Mesendoderm (in vitro differentiated cells): ENCODE measurements at regions not wholly inside any gene's neighbourhood (a gene's known extent, or its start where the extent isn't known, plus 50 kb on each side); places are given as distances from the start of the nearest gene placed in this dataset.

Experiments
- DNase-seq: peaks from one replicate; pipeline ENCODE4 v3.0.0; 2013
- H2AK5ac ChIP-seq: 2 replicates; pipeline ENCODE4 v1.6.1; 2013; ENCODE audit warnings: low read length, inconsistent platforms
- H2BK120ac ChIP-seq: 2 replicates; pipeline ENCODE4 v1.6.1; 2013; ENCODE audit warnings: low read depth, mild to moderate bottlenecking, low read length, moderate library complexity, mixed read lengths
- H2BK15ac ChIP-seq: replicated peaks from 2 replicates; pipeline ENCODE4 v1.6.1; 2013; ENCODE audit warnings: low read depth, mild to moderate bottlenecking, moderate library complexity
- H2BK5ac ChIP-seq: 2 replicates; pipeline ENCODE4 v1.6.1; 2013; ENCODE audit warnings: low read length, inconsistent platforms
- H3K18ac ChIP-seq: 2 replicates; pipeline ENCODE4 v1.6.1; 2013; ENCODE audit warnings: mild to moderate bottlenecking, low read length, mixed read lengths
- H3K23ac ChIP-seq: one replicate; pipeline ENCODE4 v1.6.1; 2013; ENCODE audit warnings: low read length
- H3K27ac ChIP-seq: 2 replicates; pipeline ENCODE4 v1.5.1; 2013; ENCODE audit warnings: low read depth, mild to moderate bottlenecking, inconsistent platforms, low read length, moderate library complexity
- H3K27me3 ChIP-seq: 2 replicates; pipeline ENCODE4 v1.6.1; 2013; ENCODE audit warnings: low read length, control low read depth, mild to moderate bottlenecking, inconsistent platforms; ENCODE audit not compliant: insufficient read depth, poor library complexity
- H3K36me3 ChIP-seq: 2 replicates; pipeline ENCODE4 v1.6.1; 2013; ENCODE audit warnings: low read length, inconsistent platforms; ENCODE audit not compliant: control insufficient read depth, insufficient read depth
- H3K4ac ChIP-seq: one replicate; pipeline ENCODE4 v1.6.1; 2013; ENCODE audit warnings: low read depth, mild to moderate bottlenecking, low read length, moderate library complexity
- H3K4me1 ChIP-seq: 2 replicates; pipeline ENCODE4 v1.6.1; 2013; ENCODE audit warnings: low read depth, low read length, inconsistent platforms; ENCODE audit not compliant: control insufficient read depth
- H3K4me2 ChIP-seq: 2 replicates; pipeline ENCODE4 v1.6.1; 2013; ENCODE audit warnings: low read length
- H3K4me3 ChIP-seq: 2 replicates; pipeline ENCODE4 v1.5.1; 2013; ENCODE audit warnings: mild to moderate bottlenecking, low read length
- H3K56ac ChIP-seq: one replicate; pipeline ENCODE4 v1.6.1; 2013; ENCODE audit warnings: low read length
- H3K79me1 ChIP-seq: 2 replicates; pipeline ENCODE4 v1.6.1; 2013; ENCODE audit warnings: low read length, inconsistent platforms
- H3K79me2 ChIP-seq: 2 replicates; pipeline ENCODE4 v1.6.1; 2013; ENCODE audit warnings: mild to moderate bottlenecking, low read length; ENCODE audit not compliant: control insufficient read depth, insufficient read depth
- H3K9ac ChIP-seq: 2 replicates; pipeline ENCODE4 v1.6.1; 2013; ENCODE audit warnings: low read length, inconsistent platforms
- H4K5ac ChIP-seq: one replicate; pipeline ENCODE4 v1.6.1; 2013; ENCODE audit warnings: low read length
- H4K8ac ChIP-seq: one replicate; pipeline ENCODE4 v1.6.1; 2013; ENCODE audit warnings: low read depth, mild to moderate bottlenecking, control low read depth, low read length, moderate library complexity
- WGBS: extraction: QIAGEN DNeasy Blood & Tissue Kit; methylation state at CpG from one replicate; pipeline ENCODE4 v1.1.7; 2013; ENCODE audit warnings: low lambda C conversion rate, missing lambda C conversion rate; ENCODE audit not compliant: insufficient coverage; ENCODE audit errors: extremely low coverage; 5-methylcytosine and 5-hydroxymethylcytosine counted together

DNA sequence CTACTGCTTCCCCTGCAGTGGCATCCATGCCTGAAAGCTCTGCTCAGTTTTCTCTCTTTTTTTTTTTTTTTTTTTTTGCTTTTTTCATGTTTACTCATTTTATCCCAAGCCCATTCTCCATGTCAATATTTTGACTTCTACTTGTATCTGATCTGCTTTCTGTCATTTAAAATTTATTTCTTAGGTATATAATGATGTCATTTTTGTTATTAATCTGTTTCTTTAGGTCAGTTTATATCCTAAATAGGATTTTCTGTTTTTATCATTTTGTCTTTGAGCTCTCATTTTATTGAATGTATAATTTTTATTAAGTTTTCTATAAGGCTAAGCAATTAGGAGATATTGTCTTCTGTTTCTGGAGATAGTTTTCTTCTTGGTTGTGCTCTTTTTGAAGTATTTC, 138.5 kb upstream of the PMEPA1 start:
- no peak overlapping the region for H3K56ac ChIP-seq
- H3K4ac ChIP-seq, result no peak overlapping the region
- no peak for DNase-seq
- no peaks in the 10 kb centered on the region for H3K79me1 ChIP-seq
- H4K5ac ChIP-seq, result no peak overlapping the region
- H3K4me3 ChIP-seq, result no peak overlapping the region
- H2BK120ac ChIP-seq, result no peak overlapping the region
- no peaks in the 10 kb centered on the region for H3K27me3 ChIP-seq
- no peaks in the 10 kb centered on the region for H3K4me1 ChIP-seq
- no peak overlapping the region for H3K23ac ChIP-seq
- H3K27ac ChIP-seq, result no peak overlapping the region
- H2BK5ac ChIP-seq, result no peak overlapping the region
- no peak overlapping the region for H4K8ac ChIP-seq
- no peaks in the 10 kb centered on the region for H3K36me3 ChIP-seq
- H3K4me2 ChIP-seq, result no peak overlapping the region
- H3K9ac ChIP-seq, result no peak overlapping the region
- H3K79me2 ChIP-seq, result no peaks in the 10 kb centered on the region
- H3K18ac ChIP-seq, result no peak overlapping the region
- no peak overlapping the region for H2AK5ac ChIP-seq
- no peak overlapping the region for H2BK15ac ChIP-seq

DNA sequence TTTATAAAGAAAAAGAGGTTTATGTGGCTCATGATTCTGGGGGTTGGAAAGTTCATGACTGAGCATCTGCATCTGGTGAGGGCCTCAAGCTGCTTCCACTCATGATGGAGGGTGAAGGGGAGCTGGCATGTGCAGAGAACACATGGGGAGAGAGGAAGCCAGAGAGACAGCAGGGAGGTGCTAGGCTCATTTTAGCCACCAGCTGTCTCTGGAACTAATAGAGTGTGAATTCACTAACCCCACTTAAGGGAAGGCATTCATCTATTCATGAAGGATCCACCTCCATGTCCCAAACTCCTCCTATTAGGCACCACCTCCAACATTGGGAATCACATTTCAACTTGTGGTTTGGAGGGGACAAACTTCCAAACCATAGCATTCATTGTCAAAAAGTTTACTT, 137.3 kb upstream of the PMEPA1 start:
- H3K4ac ChIP-seq, result no peak overlapping the region
- no peak overlapping the region for H4K5ac ChIP-seq
- no peak overlapping the region for H2BK5ac ChIP-seq
- no peak overlapping the region for H3K4me3 ChIP-seq
- no peak overlapping the region for H3K18ac ChIP-seq
- H3K79me2 ChIP-seq, result no peaks in the 10 kb centered on the region
- H2BK120ac ChIP-seq, result no peak overlapping the region
- DNase-seq, result no peak
- H2BK15ac ChIP-seq, result no peak overlapping the region
- H3K56ac ChIP-seq, result no peak overlapping the region
- no peak overlapping the region for H4K8ac ChIP-seq
- H3K23ac ChIP-seq, result no peak overlapping the region
- H3K27me3 ChIP-seq, result no peaks in the 10 kb centered on the region
- H3K4me2 ChIP-seq, result no peak overlapping the region
- H3K4me1 ChIP-seq, result no peaks in the 10 kb centered on the region
- H3K79me1 ChIP-seq, result no peaks in the 10 kb centered on the region
- H3K9ac ChIP-seq, result no peak overlapping the region
- no peak overlapping the region for H3K27ac ChIP-seq
- H2AK5ac ChIP-seq, result no peak overlapping the region
- no peaks in the 10 kb centered on the region for H3K36me3 ChIP-seq

- H3K79me1 ChIP-seq, result no peaks in the 10 kb centered on the region
- no peak overlapping the region for H2BK15ac ChIP-seq
- H2BK120ac ChIP-seq, result no peak overlapping the region
- H4K8ac ChIP-seq, result no peak overlapping the region
- H3K23ac ChIP-seq, result no peak overlapping the region
- no peak overlapping the region for H3K4ac ChIP-seq
- no peak overlapping the region for H2BK5ac ChIP-seq
- H3K27ac ChIP-seq, result no peak overlapping the region
- DNase-seq, result peak; percentile 14
- H3K79me2 ChIP-seq, result no peaks in the 10 kb centered on the region
- no peaks in the 10 kb centered on the region for H3K4me1 ChIP-seq
- WGBS, result no CpG with 5 or more reads among the region's 10 CpGs
- peak overlapping the region; percentile 34 for H3K56ac ChIP-seq
- H4K5ac ChIP-seq, result no peak overlapping the region
- no peaks in the 10 kb centered on the region for H3K36me3 ChIP-seq
- no peak overlapping the region for H3K9ac ChIP-seq
- H3K4me2 ChIP-seq, result no peak overlapping the region
- no peaks in the 10 kb centered on the region for H3K27me3 ChIP-seq
- H3K4me3 ChIP-seq, result no peak overlapping the region
- no peak overlapping the region for H2AK5ac ChIP-seq
- no peak overlapping the region for H3K18ac ChIP-seq
These were observed 135.1 kb upstream of the PMEPA1 start for GRCh38 chr20:57844626-57845596.

DNA sequence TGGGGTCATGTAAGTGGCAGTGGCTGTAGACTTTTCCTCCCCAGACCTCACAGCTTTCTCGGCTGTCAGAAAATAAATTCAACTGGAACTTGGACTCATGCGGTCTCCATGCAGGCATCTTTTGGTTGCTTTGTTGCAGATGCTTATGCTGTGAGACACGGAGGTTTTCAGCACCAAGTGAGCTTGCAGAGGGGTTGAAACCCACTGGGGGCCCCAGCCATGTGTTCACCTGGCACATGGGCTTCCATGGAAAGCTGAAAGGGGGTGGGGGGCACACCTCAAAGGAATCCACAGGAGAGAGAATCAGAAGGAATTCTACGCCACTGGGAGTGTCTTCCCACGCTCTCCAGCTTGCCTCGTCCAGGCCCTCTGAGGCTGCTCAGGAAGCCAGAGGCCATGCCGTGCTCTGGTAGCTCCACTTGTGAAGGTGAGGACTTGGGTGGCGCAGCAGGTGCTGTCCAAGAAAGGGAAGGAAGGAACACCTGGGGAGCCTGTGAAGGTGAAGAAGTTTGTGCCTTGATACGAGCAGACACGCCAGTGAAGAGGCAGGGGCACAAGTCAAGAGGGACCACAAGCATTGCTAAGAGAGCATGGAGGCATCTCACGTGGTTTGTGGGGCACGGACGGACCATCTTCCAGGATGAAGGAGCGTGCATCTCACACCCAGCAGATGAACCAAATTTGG, 134.3 kb upstream of the PMEPA1 start:
- H3K56ac ChIP-seq, result no peak overlapping the region
- no CpG with 5 or more reads among the region's 14 CpGs for WGBS
- H4K8ac ChIP-seq, result no peak overlapping the region
- no peak overlapping the region for H3K27ac ChIP-seq
- no peaks in the 10 kb centered on the region for H3K79me2 ChIP-seq
- no peak for DNase-seq
- H3K27me3 ChIP-seq, result no peaks in the 10 kb centered on the region
- H3K18ac ChIP-seq, result no peak overlapping the region
- H3K79me1 ChIP-seq, result no peaks in the 10 kb centered on the region
- H2BK120ac ChIP-seq, result no peak overlapping the region
- H3K4me2 ChIP-seq, result no peak overlapping the region
- no peak overlapping the region for H3K4me3 ChIP-seq
- H2BK5ac ChIP-seq, result no peak overlapping the region
- H4K5ac ChIP-seq, result no peak overlapping the region
- no peak overlapping the region for H2AK5ac ChIP-seq
- H3K23ac ChIP-seq, result no peak overlapping the region
- H3K4me1 ChIP-seq, result no peaks in the 10 kb centered on the region
- H3K9ac ChIP-seq, result no peak overlapping the region
- H3K4ac ChIP-seq, result no peak overlapping the region
- no peak overlapping the region for H2BK15ac ChIP-seq
- H3K36me3 ChIP-seq, result no peaks in the 10 kb centered on the region

DNA sequence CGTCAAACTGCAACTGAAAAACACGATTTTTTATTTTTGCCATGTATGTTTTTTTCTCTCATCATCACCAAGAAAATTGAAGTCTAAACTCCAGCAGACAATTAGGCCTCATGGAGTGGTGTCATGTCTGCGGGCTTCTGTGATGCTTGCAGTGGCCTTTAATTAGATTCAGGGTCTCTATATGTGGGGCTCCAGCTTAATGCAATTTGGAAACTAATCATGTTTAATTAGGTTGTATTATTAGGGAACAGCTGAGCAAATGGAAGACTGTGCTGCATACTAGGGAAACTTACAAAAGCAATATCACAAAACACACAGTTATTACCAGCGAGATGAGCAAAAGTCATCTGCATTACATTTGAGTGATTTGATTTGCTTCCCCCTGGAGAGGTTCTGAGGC, 132.9 kb upstream of the PMEPA1 start:
- Histone ChIP-seq H3K27me3 (no peaks in the 10 kb centered on the region), H3K79me1 (no peaks in the 10 kb centered on the region), H3K18ac (no peak overlapping the region), H3K23ac (no peak overlapping the region), H3K9ac (no peak overlapping the region), H2BK5ac (no peak overlapping the region), H3K4me1 (no peaks in the 10 kb centered on the region), H2BK15ac (no peak overlapping the region), H3K4me2 (no peak overlapping the region), H2AK5ac (no peak overlapping the region), H3K27ac (no peak overlapping the region), H3K4ac (no peak overlapping the region), H3K36me3 (no peaks in the 10 kb centered on the region), H3K4me3 (no peak overlapping the region), H4K5ac (no peak overlapping the region), H3K56ac (no peak overlapping the region), H2BK120ac (no peak overlapping the region), H4K8ac (no peak overlapping the region), H3K79me2 (no peaks in the 10 kb centered on the region)
- no CpG with 5 or more reads among the region's 4 CpGs for WGBS
- DNase-seq, result no peak
